Choroid plexus epithelial cell (primary cell): ENCODE measurements at regions not wholly inside any gene's neighbourhood (a gene's known extent, or its start where the extent isn't known, plus 50 kb on each side); places are given as distances from the start of the nearest gene placed in this dataset.

ENCODE experiments used
- DNase-seq: peaks from one replicate; pipeline ENCODE4 v3.0.0-alpha.2; 2010; ENCODE audit warnings: low read depth
- H3K4me3 ChIP-seq: 2 replicates; pipeline ENCODE4 v1.5.1; 2011; ENCODE audit warnings: low read depth, mild to moderate bottlenecking, control low read depth, low read length, moderate library complexity
- TF ChIP-seq, protein P1 (sequence below): conservative IDR thresholded peaks from 2 replicates; pipeline ENCODE4 v1.5.1; 2011; ENCODE audit warnings: low read depth, mild to moderate bottlenecking, control low read depth, inconsistent platforms, low read length, moderate library complexity

DNA sequence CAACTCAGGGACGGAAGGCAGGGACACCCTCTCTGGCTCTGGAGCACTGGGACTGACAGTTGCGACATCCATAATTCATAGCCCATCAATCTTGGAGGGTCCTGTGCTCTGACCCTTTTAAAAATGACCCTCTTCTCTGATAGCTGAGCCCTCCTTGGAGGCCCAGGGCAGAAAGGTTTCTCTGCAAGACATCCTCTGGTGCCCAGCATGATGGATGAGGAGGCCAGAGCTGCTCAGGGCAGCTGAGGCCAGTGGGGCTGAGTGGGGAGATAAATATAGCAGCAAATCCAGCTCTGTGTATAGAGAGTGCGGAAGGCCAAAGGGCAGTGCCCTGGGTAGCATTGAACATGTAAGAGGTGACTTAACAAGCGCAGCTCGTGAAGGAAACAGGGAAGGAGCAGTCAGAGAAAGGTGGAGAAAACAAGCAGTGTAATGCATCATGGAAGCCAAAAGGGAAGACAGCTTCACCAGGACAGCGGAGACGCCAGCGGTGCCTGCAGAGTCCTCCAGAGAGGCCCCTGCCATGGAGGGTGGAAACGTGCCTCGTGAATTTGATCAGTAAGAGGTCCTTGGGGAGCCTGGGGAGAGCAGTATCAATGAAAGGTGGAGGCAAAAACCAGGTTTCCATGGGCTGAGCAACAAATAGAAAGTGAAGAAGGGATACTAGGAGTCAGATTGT, 50.4 kb upstream of the FMOD start:
- H3K4me3 ChIP-seq: no peak overlapping the region
- TF ChIP-seq, protein P1, sequence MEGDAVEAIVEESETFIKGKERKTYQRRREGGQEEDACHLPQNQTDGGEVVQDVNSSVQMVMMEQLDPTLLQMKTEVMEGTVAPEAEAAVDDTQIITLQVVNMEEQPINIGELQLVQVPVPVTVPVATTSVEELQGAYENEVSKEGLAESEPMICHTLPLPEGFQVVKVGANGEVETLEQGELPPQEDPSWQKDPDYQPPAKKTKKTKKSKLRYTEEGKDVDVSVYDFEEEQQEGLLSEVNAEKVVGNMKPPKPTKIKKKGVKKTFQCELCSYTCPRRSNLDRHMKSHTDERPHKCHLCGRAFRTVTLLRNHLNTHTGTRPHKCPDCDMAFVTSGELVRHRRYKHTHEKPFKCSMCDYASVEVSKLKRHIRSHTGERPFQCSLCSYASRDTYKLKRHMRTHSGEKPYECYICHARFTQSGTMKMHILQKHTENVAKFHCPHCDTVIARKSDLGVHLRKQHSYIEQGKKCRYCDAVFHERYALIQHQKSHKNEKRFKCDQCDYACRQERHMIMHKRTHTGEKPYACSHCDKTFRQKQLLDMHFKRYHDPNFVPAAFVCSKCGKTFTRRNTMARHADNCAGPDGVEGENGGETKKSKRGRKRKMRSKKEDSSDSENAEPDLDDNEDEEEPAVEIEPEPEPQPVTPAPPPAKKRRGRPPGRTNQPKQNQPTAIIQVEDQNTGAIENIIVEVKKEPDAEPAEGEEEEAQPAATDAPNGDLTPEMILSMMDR: no peak
- no peak for DNase-seq

DNA sequence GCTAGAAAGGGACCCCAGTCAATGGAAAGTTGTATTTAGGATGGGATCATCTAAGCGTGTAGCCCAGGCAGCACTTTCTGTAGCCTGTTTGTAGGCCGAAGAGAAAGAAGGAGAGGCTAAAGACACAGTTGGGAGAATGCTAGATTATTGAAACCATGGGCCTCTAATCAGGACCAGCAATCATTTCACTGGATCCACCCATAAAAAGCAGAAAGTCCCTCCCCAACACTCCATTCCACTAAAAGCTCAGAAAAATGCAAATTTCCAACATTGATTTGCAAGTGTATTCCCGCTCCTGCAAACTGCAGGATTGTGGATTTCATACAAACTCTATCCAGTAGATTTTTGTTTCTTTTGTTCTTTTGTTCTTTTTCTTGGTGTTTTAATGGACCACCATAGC, 51.2 kb upstream of the FMOD start:
- TF ChIP-seq, protein P1: no peak
- no peak overlapping the region for H3K4me3 ChIP-seq
- DNase-seq: no peak

DNA sequence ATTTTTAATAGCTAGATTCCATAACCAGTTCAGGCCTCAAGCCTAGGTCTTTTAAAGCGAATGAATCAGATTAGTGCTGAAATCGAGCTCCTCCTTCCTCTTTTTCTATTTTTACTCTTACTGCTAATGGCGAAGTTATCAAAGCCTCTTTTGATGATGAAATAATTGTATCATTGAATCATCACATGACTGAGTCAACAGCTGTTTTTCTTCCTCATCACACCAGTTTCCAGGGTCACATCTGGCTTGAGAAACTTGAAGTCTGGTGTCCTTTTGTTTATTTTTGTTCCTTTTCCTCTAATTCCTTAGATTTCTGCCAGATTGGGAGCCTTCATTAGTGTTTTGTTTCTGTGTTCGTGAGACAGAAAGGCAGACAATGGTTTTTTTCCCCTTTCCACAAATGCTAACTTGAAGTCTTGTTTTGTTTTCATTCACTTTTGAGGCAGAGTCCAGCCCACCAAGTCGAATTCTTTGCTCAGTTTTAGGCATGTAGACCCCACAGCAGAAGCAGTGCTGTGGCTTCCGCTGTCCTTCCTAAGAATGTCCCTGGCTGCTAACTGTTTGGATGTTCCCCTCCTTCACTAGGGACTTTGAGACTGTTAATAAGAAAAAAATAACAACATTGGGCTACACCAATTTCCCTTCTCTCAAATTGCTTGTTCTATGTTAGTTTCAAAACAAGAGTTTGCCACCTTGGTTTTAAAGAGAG, 51.9 kb upstream of the FMOD start:
- TF ChIP-seq, protein P1: no peak
- DNase-seq: peak; percentile 89
- no peak overlapping the region for H3K4me3 ChIP-seq

DNA sequence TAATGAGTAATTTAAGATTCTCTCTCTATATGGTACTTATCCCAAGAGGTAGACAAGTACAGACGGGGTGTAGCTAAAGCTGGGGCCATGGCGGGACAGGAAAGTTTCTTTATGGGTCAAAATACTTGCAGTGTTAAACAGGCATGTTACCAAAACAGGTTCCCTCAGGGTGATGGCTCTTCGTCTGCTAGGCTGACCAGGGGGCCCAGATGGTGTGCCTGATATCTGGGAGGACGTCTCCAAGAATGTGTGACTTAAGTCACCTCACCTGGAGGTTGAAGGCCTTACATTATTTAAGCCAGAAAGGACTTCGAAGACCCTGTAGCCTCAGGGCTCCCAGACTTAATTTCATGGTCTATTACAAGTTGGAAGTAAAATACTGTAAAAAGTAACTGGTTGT, 52.7 kb upstream of the FMOD start:
- no peak for DNase-seq
- no peak overlapping the region for H3K4me3 ChIP-seq
- TF ChIP-seq, protein P1: no peak

DNA sequence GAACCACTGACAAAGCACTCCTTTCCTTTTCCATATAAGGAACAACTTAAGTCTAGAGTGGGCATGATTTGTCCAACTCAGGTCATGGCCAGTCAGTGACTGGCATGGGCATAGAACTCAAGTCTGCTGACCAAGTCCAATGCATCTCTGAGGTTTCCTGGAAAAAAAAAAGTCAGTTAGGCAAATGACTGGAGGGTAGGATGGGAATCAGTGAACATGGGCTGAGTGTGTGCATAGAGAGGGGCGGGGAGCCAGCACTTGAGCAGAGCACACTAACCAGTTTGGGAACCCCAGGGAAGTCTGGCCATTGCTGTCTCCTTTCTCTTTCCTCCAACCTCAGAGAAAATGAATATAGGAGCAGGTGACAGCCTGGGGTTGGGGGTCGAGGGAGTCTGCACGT, 53.6 kb upstream of the FMOD start:
- TF ChIP-seq, protein P1: no peak
- no peak overlapping the region for H3K4me3 ChIP-seq
- no peak for DNase-seq

DNA sequence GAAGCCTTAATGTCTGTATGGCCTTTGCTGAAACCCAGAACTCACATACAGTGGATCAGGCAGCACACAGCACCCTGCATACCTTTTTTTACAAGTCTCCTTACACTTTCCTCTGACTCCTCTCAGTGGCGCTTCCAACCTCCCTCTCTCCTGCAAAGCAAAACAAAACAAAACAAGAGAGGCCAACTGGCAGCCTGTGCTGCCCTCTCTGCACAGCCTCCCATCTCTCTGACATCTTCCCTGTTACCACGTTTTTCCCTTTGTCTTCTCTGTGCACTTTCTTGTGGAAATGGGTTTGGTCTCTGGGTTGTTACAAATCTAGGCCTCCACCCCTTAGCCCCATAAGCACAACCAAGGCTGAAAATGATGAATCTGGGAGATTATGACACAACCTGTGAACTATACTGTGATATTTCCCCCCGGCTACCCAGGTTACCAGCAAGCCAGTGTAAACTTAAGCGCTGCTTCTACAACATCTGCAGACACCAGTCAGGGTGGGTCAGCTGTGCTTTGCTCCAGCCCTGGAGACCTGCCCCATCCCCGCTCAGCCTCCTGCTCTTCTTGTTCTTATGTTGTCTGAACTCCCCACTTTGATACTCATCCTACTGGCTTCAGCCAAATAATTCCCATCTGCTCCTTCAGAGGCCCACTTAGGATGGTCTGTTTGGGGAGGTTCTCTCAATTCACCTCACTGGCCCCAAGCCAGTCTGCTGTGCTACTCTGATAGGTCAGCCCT, 54.9 kb upstream of the FMOD start:
- no peak overlapping the region for H3K4me3 ChIP-seq
- no peak for DNase-seq
- TF ChIP-seq, protein P1: no peak
